Posterior cingulate gyrus (tissue), 11 donors: ENCODE measurements at regions not wholly inside any gene's neighbourhood (a gene's known extent, or its start where the extent isn't known, plus 50 kb on each side); places are given as distances from the start of the nearest gene placed in this dataset.

Source experiments
- DNase-seq, 10 donors: peaks; one replicate each; pipeline versions ENCODE4 v3.0.0 to v3.0.0-alpha.2; 2020 to 2021; ENCODE audit warnings: mixed read lengths in 3 of 10
- intact Hi-C: fragments of 100-400 bp; cut with DNase I; formaldehyde crosslinking; loops from one replicate; pipeline ENCODE4 v1.15.1; 2023

GRCh38 chr7:110168010-110168409 lies 922.9 kb upstream of the LRRN3 start:
- DNase-seq, result no peak
- intact Hi-C loops, result no loop called here

- no peak for DNase-seq
- intact Hi-C loops, result no loop called here
Measured at GRCh38 chr7:110170841-110171240, 920.1 kb upstream of the LRRN3 start.

- intact Hi-C loops, result no loop called here
- DNase-seq, result no peak
Measured at GRCh38 chr7:110177463-110177862, 913.5 kb upstream of the LRRN3 start.

GRCh38 chr7:110179037-110179436 lies 911.9 kb upstream of the LRRN3 start:
- DNase-seq, result no peak
- intact Hi-C loops, result no loop called here

GRCh38 chr7:110181768-110182167 lies 909.2 kb upstream of the LRRN3 start:
- intact Hi-C loops, result no loop called here
- DNase-seq, result no peak

- intact Hi-C loops, result no loop called here
- no peak for DNase-seq
Measured at GRCh38 chr7:110186334-110186733, 904.6 kb upstream of the LRRN3 start.

- no peak for DNase-seq
- intact Hi-C loops, result no loop called here
Measured at GRCh38 chr7:110187877-110188554, 902.9 kb upstream of the LRRN3 start.

GRCh38 chr7:110204527-110204926 lies 886.4 kb upstream of the LRRN3 start:
- intact Hi-C loops, result no loop called here

GRCh38 chr7:110205899-110206298 lies 885.0 kb upstream of the LRRN3 start:
- intact Hi-C loops, result no loop called here

More at GRCh38 chr7:110204527-110204926, 886.4 kb upstream of the LRRN3 start:
- DNase-seq, result no peak

GRCh38 chr7:110209884-110210283 lies 881.0 kb upstream of the LRRN3 start:
- DNase-seq, result no peak
- intact Hi-C loops, result no loop called here

More at GRCh38 chr7:110205899-110206298, 885.0 kb upstream of the LRRN3 start:
- DNase-seq, result no peak

- DNase-seq, result no peak
- intact Hi-C loops, result no loop called here
Measured at GRCh38 chr7:110210941-110211608, 879.9 kb upstream of the LRRN3 start.

- no peak for DNase-seq
- intact Hi-C loops, result no loop called here
Measured at GRCh38 chr7:110224643-110225042, 866.3 kb upstream of the LRRN3 start.

GRCh38 chr7:110246118-110246517 lies 844.8 kb upstream of the LRRN3 start:
- no peak for DNase-seq
- intact Hi-C loops, result no loop called here

- intact Hi-C loops, result no loop called here
- no peak for DNase-seq
Measured at GRCh38 chr7:110253093-110253492, 837.8 kb upstream of the LRRN3 start.

- intact Hi-C loops, result no loop called here
- no peak for DNase-seq
Measured at GRCh38 chr7:110257673-110258072, 833.3 kb upstream of the LRRN3 start.

- DNase-seq, result no peak
- intact Hi-C loops, result no loop called here
Measured at GRCh38 chr7:110262251-110262650, 828.7 kb upstream of the LRRN3 start.

- no peak for DNase-seq
- intact Hi-C loops, result no loop called here
Measured at GRCh38 chr7:110264288-110264687, 826.6 kb upstream of the LRRN3 start.

- intact Hi-C loops, result no loop called here
- no peak for DNase-seq
Measured at GRCh38 chr7:110281362-110281761, 809.6 kb upstream of the LRRN3 start.

GRCh38 chr7:110283056-110283455 lies 807.9 kb upstream of the LRRN3 start:
- no peak for DNase-seq
- intact Hi-C loops, result no loop called here

GRCh38 chr7:110291430-110291829 lies 799.5 kb upstream of the LRRN3 start:
- no peak for DNase-seq
- intact Hi-C loops, result no loop called here

- intact Hi-C loops, result no loop called here
- DNase-seq, result no peak
Measured at GRCh38 chr7:110296321-110296720, 794.6 kb upstream of the LRRN3 start.

GRCh38 chr7:110307776-110308175 lies 783.2 kb upstream of the LRRN3 start:
- no peak for DNase-seq
- intact Hi-C loops, result no loop called here
